Mucosa of rectum (tissue), 2 donors: ENCODE measurements at regions not wholly inside any gene's neighbourhood (a gene's known extent, or its start where the extent isn't known, plus 50 kb on each side); places are given as distances from the start of the nearest gene placed in this dataset.
"Not testable (repeated sequence)": the region's sequence is repeated elsewhere in the genome, so short reads cannot be mapped to it uniquely, and the experiment has no call there.

Source experiments
- H3K27ac ChIP-seq, 2 donors: one replicate each; pipeline ENCODE4 v1.7.0; 2013; ENCODE audit warnings: inconsistent platforms in 2 of 2, low read depth in 2 of 2, low read length in 2 of 2
- H3K27me3 ChIP-seq, 2 donors: one replicate each; pipeline ENCODE4 v1.7.0; 2013; ENCODE audit warnings: low read length in 2 of 2; ENCODE audit not compliant: control insufficient read depth in 2 of 2, insufficient read depth in 2 of 2
- H3K36me3 ChIP-seq, 2 donors: one replicate each; pipeline ENCODE4 v1.7.0; 2013; ENCODE audit warnings: low read length in 2 of 2; ENCODE audit not compliant: control insufficient read depth in 2 of 2, insufficient read depth in 2 of 2
- H3K4me1 ChIP-seq, 2 donors: one replicate each; pipeline ENCODE4 v1.7.0; 2013; ENCODE audit warnings: low read length in 2 of 2, mild to moderate bottlenecking in 1 of 2; ENCODE audit not compliant: control insufficient read depth in 2 of 2, insufficient read depth in 2 of 2
- H3K4me3 ChIP-seq, 2 donors: one replicate each; pipeline ENCODE4 v1.7.0; 2013; ENCODE audit warnings: low read length in 2 of 2
- H3K9ac ChIP-seq, 2 donors: one replicate each; pipeline ENCODE4 v1.7.0; 2013; ENCODE audit warnings: low read length in 2 of 2, low read depth in 1 of 2, mild to moderate bottlenecking in 1 of 2
- H3K9me3 ChIP-seq, 2 donors: one replicate each; pipeline ENCODE4 v1.7.0; 2013; ENCODE audit warnings: low read length in 2 of 2; ENCODE audit not compliant: control insufficient read depth in 2 of 2
- donor health status: healthy.
- donor health status: Normal muscosa, but diverticular disease.

- Histone ChIP-seq H3K27me3 (peaks cover 7 to 9% of the 10 kb centered on the region in 2 donors), H3K9ac (no peak overlapping the region)
Observed at GRCh38 chr22:22182218-22182989, 62.2 kb upstream of the VPREB1 start.

GRCh38 chr22:22181341-22181850 lies 63.2 kb upstream of the VPREB1 start:
- Histone ChIP-seq H3K36me3 (no peaks in the 10 kb centered on the region), H3K27me3 (peaks cover 7 to 9% of the 10 kb centered on the region in 2 donors), H3K9ac (no peak overlapping the region), H3K4me1 (no peaks in the 10 kb centered on the region), H3K4me3 (no peak overlapping the region), H3K27ac (no peak overlapping the region), H3K9me3 (no peaks in the 10 kb centered on the region)

More at GRCh38 chr22:22182218-22182989, 62.2 kb upstream of the VPREB1 start:
- H3K9me3 ChIP-seq, result no peaks in the 10 kb centered on the region
- no peak overlapping the region for H3K4me3 ChIP-seq
- H3K36me3 ChIP-seq, result no peaks in the 10 kb centered on the region
- no peaks in the 10 kb centered on the region for H3K4me1 ChIP-seq
- no peak overlapping the region for H3K27ac ChIP-seq

GRCh38 chr22:22180738-22181285 lies 63.8 kb upstream of the VPREB1 start:
- Histone ChIP-seq H3K9ac (no peak overlapping the region), H3K4me1 (no peaks in the 10 kb centered on the region), H3K9me3 (no peaks in the 10 kb centered on the region), H3K36me3 (no peaks in the 10 kb centered on the region), H3K27ac (no peak overlapping the region), H3K27me3 (peaks cover 5 to 8% of the 10 kb centered on the region in 2 donors), H3K4me3 (no peak overlapping the region)

- no peaks in the 10 kb centered on the region for H3K36me3 ChIP-seq
- H3K9me3 ChIP-seq, result no peaks in the 10 kb centered on the region
- no peak overlapping the region for H3K4me3 ChIP-seq
- no peak overlapping the region for H3K27ac ChIP-seq
- H3K27me3 ChIP-seq, result peaks cover 2 to 8% of the 10 kb centered on the region in 2 donors
- H3K4me1 ChIP-seq, result no peaks in the 10 kb centered on the region
- H3K9ac ChIP-seq, result no peak overlapping the region
Observed at GRCh38 chr22:22179858-22180257, 64.7 kb upstream of the VPREB1 start.

- Histone ChIP-seq H3K4me3 (no peak overlapping the region), H3K9ac (no peak overlapping the region), H3K36me3 (no peaks in the 10 kb centered on the region), H3K27ac (no peak overlapping the region), H3K9me3 (no peaks in the 10 kb centered on the region), H3K4me1 (no peaks in the 10 kb centered on the region), H3K27me3 (peaks cover 2 to 8% of the 10 kb centered on the region in 2 donors)
Observed at GRCh38 chr22:22178992-22179391, 65.6 kb upstream of the VPREB1 start.

- H3K36me3 ChIP-seq, result no peaks in the 10 kb centered on the region
- no peaks in the 10 kb centered on the region for H3K4me1 ChIP-seq
- H3K9me3 ChIP-seq, result no peaks in the 10 kb centered on the region
- no peak overlapping the region for H3K4me3 ChIP-seq
- H3K9ac ChIP-seq, result no peak overlapping the region
- H3K27me3 ChIP-seq, result peaks cover 2 to 8% of the 10 kb centered on the region in 2 donors
- H3K27ac ChIP-seq, result no peak overlapping the region
Observed at GRCh38 chr22:22178355-22178965, 66.1 kb upstream of the VPREB1 start.

GRCh38 chr22:22176929-22177616 lies 67.5 kb upstream of the VPREB1 start:
- Histone ChIP-seq H3K4me3 (no peak overlapping the region), H3K36me3 (no peaks in the 10 kb centered on the region), H3K9ac (no peak overlapping the region), H3K27ac (no peak overlapping the region), H3K4me1 (no peaks in the 10 kb centered on the region), H3K9me3 (no peaks in the 10 kb centered on the region), H3K27me3 (peaks cover 0 to 4% of the 10 kb centered on the region in 2 donors)

- not testable (repeated sequence) for H3K27me3 ChIP-seq, H3K4me1 ChIP-seq, H3K9ac ChIP-seq, H3K4me3 ChIP-seq, H3K27ac ChIP-seq, H3K36me3 ChIP-seq, H3K9me3 ChIP-seq
Observed at GRCh38 chr22:22172896-22173628, 71.5 kb upstream of the VPREB1 start.

GRCh38 chr22:22171357-22172218 lies 73.0 kb upstream of the VPREB1 start:
- H3K27me3 ChIP-seq, result no peaks in the 10 kb centered on the region
- H3K4me3 ChIP-seq, result no peak overlapping the region
- H3K27ac ChIP-seq, result no peak overlapping the region
- H3K36me3 ChIP-seq, result no peaks in the 10 kb centered on the region
- peaks cover 0 to 2% of the 10 kb centered on the region in 2 donors for H3K4me1 ChIP-seq
- no peak overlapping the region for H3K9ac ChIP-seq
- no peaks in the 10 kb centered on the region for H3K9me3 ChIP-seq
